GM23338 (cell line): ENCODE measurements at regions not wholly inside any gene's neighbourhood (a gene's known extent, or its start where the extent isn't known, plus 50 kb on each side); places are given as distances from the start of the nearest gene placed in this dataset.

Source experiments
- ATAC-seq: fragments of 200-7000 bp; cut with Tn5 transposase; 3 replicates; pipeline ENCODE4 v1.9.1; 2020
- DNase-seq: peaks from one replicate; pipeline ENCODE4 v3.0.0-alpha.2; 2015; ENCODE audit warnings: low spot score
- H2AFZ ChIP-seq: fragments of 200-600 bp; sonication (generic); 2 replicates; pipeline ENCODE4 v1.8.0; 2016; ENCODE audit warnings: antibody characterized with exemption, mild to moderate bottlenecking, moderate library complexity
- H3F3A ChIP-seq: fragments of 200-600 bp; sonication (generic); replicated peaks from 2 replicates; pipeline ENCODE4 v1.8.0; 2017; ENCODE audit warnings: antibody characterized with exemption, mixed run types, low read depth
- H3K27ac ChIP-seq: fragments of 200-600 bp; sonication (generic); 2 replicates; pipeline ENCODE4 v1.6.1; 2016; ENCODE audit warnings: low read depth
- H3K27me3 ChIP-seq: fragments of 200-600 bp; sonication (generic); 2 replicates; pipeline ENCODE4 v1.8.0; 2016; ENCODE audit warnings: mild to moderate bottlenecking, mixed run types, moderate library complexity; ENCODE audit not compliant: insufficient read depth
- H3K36me3 ChIP-seq: fragments of 200-600 bp; sonication (generic); 2 replicates; pipeline ENCODE4 v1.8.0; 2016; ENCODE audit warnings: mild to moderate bottlenecking; ENCODE audit not compliant: insufficient read depth
- H3K4me1 ChIP-seq: fragments of 200-600 bp; sonication (generic); 2 replicates; pipeline ENCODE4 v1.8.0; 2016; ENCODE audit warnings: mild to moderate bottlenecking, moderate library complexity; ENCODE audit not compliant: insufficient read depth
- H3K4me2 ChIP-seq: fragments of 200-600 bp; sonication (generic); 2 replicates; pipeline ENCODE4 v1.7.1; 2017; ENCODE audit warnings: mixed run types
- H3K4me3 ChIP-seq: fragments of 200-600 bp; sonication (generic); 2 replicates; pipeline ENCODE4 v1.6.1; 2016; ENCODE audit warnings: mixed run types
- H3K79me2 ChIP-seq: fragments of 200-600 bp; sonication (generic); replicated peaks from 2 replicates; pipeline ENCODE4 v1.8.0; 2017; ENCODE audit warnings: mild to moderate bottlenecking; ENCODE audit not compliant: insufficient read depth
- H3K9me2 ChIP-seq: fragments of 200-600 bp; sonication (generic); 2 replicates; pipeline ENCODE4 v1.8.0; 2017; ENCODE audit not compliant: insufficient read depth
- H4K20me1 ChIP-seq: fragments of 200-600 bp; sonication (generic); replicated peaks from 2 replicates; pipeline ENCODE4 v1.8.0; 2017; ENCODE audit warnings: mild to moderate bottlenecking; ENCODE audit not compliant: insufficient read depth
- H3K27ac Mint-ChIP-seq: 2 replicates; pipeline ENCODE4 v1.8.0; 2020; ENCODE audit warnings: inconsistent platforms, mild to moderate bottlenecking, moderate library complexity, mixed read lengths
- H3K27me3 Mint-ChIP-seq: 3 replicates; pipeline ENCODE4 v1.8.0; 2022; ENCODE audit warnings: low read depth, mild to moderate bottlenecking, moderate library complexity, mixed read lengths, inconsistent platforms; ENCODE audit not compliant: insufficient read depth, poor library complexity
- H3K36me3 Mint-ChIP-seq: 3 replicates; pipeline ENCODE4 v1.8.0; 2021; ENCODE audit warnings: low read depth, mild to moderate bottlenecking, inconsistent platforms, moderate library complexity, mixed read lengths
- H3K4me1 Mint-ChIP-seq: 3 replicates; pipeline ENCODE4 v1.8.0; 2020; ENCODE audit warnings: mild to moderate bottlenecking, inconsistent platforms, mixed read lengths
- H3K4me3 Mint-ChIP-seq: 3 replicates; pipeline ENCODE4 v1.8.0; 2021; ENCODE audit warnings: moderate library complexity, mild to moderate bottlenecking, inconsistent platforms, mixed read lengths
- H3K9me3 Mint-ChIP-seq: 3 replicates; pipeline ENCODE4 v1.8.0; 2020; ENCODE audit warnings: moderate library complexity, mild to moderate bottlenecking, inconsistent platforms, mixed read lengths
- CREB1 ChIP-seq: fragments of 250-450 bp; sonication (Bioruptor Pico); IDR thresholded peaks from 2 replicates; pipeline ENCODE4 v1.5.0; 2020; ENCODE audit warnings: low read depth, mild to moderate bottlenecking, moderate library complexity
- ETS1 ChIP-seq: IDR thresholded peaks from 2 replicates; pipeline ENCODE4 v1.6.1; 2016; ENCODE audit warnings: antibody characterized with exemption
- EZH2 ChIP-seq: fragments of 200-600 bp; sonication (generic); IDR thresholded peaks from one replicate; pipeline ENCODE4 v1.8.0; 2017; ENCODE audit warnings: antibody characterized with exemption, mild to moderate bottlenecking, low read depth; ENCODE audit not compliant: unreplicated experiment
- ZNF331 ChIP-seq: fragments of 250-450 bp; sonication (Bioruptor Pico); IDR thresholded peaks from 2 replicates; pipeline ENCODE4 v1.5.0; 2020; ENCODE audit warnings: low read depth, mild to moderate bottlenecking, moderate library complexity
- TF ChIP-seq, protein P1 (sequence below): fragments of 250-450 bp; sonication (Bioruptor Pico); IDR thresholded peaks from 2 replicates; pipeline ENCODE4 v1.5.0; 2020; ENCODE audit warnings: mild to moderate bottlenecking, moderate library complexity

GRCh38 chr3:194261581-194262063 is 89.5 kb downstream of the CPN2 start:
- no peak for TF ChIP-seq CREB1 (CRISPR knock-in tag)
- peak overlapping the region; percentile 63 for H2AFZ ChIP-seq
- no peak overlapping the region for H3K4me2 ChIP-seq
- Mint-ChIP-seq H3K27me3 (peaks cover 4% of the 10 kb centered on the region), H3K27ac (no peak overlapping the region), H3K4me1 (peaks cover 21% of the 10 kb centered on the region; the same call in 2 of the 3 replicates), H3K36me3 (0 out of 3 replicates have a peak, but pooled peaks cover 3% of the 10 kb centered on the region), H3K9me3 (peaks cover 10% of the 10 kb centered on the region; the same call in 2 of the 3 replicates), H3K4me3 (no peak overlapping the region)
- no peaks in the 10 kb centered on the region for H3K27me3 ChIP-seq
- no peaks in the 10 kb centered on the region for H3F3A ChIP-seq
- H3K4me1 ChIP-seq, result no peaks in the 10 kb centered on the region
- DNase-seq (no peak), ATAC-seq (peak; percentile 28; the same call in 2 of the 3 replicates)
- no peak overlapping the region for H3K4me3 ChIP-seq
- no peaks in the 10 kb centered on the region for H3K9me2 ChIP-seq
- H4K20me1 ChIP-seq, result no peaks in the 10 kb centered on the region
- H3K27ac ChIP-seq, result no peak overlapping the region
- H3K36me3 ChIP-seq, result no peaks in the 10 kb centered on the region; the same call in 1 of the 2 replicates
- H3K79me2 ChIP-seq, result no peaks in the 10 kb centered on the region

DNA sequence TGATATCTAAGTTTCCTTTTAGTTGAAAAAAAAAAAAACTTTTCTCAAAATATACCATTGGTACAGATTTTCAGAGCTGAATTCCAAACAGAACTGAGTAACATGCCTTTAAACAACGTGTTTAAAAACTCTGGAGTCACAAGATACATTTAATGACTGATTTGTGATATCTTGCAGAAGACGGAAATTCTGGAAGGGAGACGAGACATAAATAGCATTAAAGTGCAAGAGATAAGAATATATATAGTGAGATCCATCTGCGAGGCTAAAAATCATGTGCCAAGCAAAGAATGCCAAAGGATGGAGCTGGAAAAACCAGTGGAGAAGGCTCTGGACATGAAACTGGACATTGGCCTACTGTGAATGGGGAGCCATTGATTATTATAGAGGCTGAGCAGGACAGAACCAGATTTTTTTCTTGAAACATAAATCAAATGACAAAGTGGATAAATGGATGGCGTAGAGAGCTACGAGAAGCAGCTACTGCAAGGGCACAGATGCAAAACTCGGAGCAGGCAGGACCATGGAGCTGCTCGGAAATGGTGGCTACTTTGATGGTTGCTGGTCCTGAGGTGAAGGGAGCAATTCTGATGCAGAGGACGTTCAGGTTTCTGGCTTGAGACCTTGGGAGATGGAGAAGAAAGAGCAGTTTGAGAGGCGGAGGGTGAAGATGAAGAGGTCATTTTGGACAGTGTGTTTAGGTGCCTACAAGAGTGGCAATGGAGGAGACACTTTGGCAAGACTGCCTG is 88.8 kb downstream of the CPN2 start:
- Mint-ChIP-seq H3K4me3 (no peak overlapping the region), H3K4me1 (peaks cover 22% of the 10 kb centered on the region), H3K36me3 (0 out of 3 replicates have a peak, but pooled peaks cover 3% of the 10 kb centered on the region), H3K27ac (no peak overlapping the region), H3K9me3 (peaks cover 10% of the 10 kb centered on the region; the same call in 2 of the 3 replicates), H3K27me3 (peaks cover 4% of the 10 kb centered on the region)
- no peak overlapping the region for H2AFZ ChIP-seq
- ATAC-seq (no peak), DNase-seq (no peak)
- no peaks in the 10 kb centered on the region for H4K20me1 ChIP-seq
- no peaks in the 10 kb centered on the region for H3K27me3 ChIP-seq
- no peak overlapping the region for H3K4me2 ChIP-seq
- H3K4me1 ChIP-seq, result no peaks in the 10 kb centered on the region
- TF ChIP-seq EZH2 (no peak), ZNF331 (CRISPR knock-in tag) (no peak), ETS1 (no peak)
- TF ChIP-seq, protein P1, sequence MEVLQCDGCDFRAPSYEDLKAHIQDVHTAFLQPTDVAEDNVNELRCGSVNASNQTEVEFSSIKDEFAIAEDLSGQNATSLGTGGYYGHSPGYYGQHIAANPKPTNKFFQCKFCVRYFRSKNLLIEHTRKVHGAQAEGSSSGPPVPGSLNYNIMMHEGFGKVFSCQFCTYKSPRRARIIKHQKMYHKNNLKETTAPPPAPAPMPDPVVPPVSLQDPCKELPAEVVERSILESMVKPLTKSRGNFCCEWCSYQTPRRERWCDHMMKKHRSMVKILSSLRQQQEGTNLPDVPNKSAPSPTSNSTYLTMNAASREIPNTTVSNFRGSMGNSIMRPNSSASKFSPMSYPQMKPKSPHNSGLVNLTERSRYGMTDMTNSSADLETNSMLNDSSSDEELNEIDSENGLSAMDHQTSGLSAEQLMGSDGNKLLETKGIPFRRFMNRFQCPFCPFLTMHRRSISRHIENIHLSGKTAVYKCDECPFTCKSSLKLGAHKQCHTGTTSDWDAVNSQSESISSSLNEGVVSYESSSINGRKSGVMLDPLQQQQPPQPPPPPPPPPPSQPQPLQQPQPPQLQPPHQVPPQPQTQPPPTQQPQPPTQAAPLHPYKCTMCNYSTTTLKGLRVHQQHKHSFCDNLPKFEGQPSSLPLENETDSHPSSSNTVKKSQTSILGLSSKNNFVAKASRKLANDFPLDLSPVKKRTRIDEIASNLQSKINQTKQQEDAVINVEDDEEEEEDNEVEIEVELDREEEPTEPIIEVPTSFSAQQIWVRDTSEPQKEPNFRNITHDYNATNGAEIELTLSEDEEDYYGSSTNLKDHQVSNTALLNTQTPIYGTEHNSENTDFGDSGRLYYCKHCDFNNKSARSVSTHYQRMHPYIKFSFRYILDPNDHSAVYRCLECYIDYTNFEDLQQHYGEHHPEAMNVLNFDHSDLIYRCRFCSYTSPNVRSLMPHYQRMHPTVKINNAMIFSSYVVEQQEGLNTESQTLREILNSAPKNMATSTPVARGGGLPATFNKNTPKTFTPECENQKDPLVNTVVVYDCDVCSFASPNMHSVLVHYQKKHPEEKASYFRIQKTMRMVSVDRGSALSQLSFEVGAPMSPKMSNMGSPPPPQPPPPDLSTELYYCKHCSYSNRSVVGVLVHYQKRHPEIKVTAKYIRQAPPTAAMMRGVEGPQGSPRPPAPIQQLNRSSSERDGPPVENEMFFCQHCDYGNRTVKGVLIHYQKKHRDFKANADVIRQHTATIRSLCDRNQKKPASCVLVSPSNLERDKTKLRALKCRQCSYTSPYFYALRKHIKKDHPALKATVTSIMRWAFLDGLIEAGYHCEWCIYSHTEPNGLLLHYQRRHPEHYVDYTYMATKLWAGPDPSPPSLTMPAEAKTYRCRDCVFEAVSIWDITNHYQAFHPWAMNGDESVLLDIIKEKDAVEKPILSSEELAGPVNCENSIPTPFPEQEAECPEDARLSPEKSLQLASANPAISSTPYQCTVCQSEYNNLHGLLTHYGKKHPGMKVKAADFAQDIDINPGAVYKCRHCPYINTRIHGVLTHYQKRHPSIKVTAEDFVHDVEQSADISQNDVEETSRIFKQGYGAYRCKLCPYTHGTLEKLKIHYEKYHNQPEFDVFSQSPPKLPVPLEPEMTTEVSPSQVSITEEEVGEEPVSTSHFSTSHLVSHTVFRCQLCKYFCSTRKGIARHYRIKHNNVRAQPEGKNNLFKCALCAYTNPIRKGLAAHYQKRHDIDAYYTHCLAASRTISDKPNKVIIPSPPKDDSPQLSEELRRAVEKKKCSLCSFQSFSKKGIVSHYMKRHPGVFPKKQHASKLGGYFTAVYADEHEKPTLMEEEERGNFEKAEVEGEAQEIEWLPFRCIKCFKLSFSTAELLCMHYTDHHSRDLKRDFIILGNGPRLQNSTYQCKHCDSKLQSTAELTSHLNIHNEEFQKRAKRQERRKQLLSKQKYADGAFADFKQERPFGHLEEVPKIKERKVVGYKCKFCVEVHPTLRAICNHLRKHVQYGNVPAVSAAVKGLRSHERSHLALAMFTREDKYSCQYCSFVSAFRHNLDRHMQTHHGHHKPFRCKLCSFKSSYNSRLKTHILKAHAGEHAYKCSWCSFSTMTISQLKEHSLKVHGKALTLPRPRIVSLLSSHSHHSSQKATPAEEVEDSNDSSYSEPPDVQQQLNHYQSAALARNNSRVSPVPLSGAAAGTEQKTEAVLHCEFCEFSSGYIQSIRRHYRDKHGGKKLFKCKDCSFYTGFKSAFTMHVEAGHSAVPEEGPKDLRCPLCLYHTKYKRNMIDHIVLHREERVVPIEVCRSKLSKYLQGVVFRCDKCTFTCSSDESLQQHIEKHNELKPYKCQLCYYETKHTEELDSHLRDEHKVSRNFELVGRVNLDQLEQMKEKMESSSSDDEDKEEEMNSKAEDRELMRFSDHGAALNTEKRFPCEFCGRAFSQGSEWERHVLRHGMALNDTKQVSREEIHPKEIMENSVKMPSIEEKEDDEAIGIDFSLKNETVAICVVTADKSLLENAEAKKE (CRISPR knock-in tag), result no peak
- H3K9me2 ChIP-seq, result no peaks in the 10 kb centered on the region
- H3F3A ChIP-seq, result no peaks in the 10 kb centered on the region
- H3K36me3 ChIP-seq, result no peaks in the 10 kb centered on the region; the same call in 1 of the 2 replicates
- H3K4me3 ChIP-seq, result no peak overlapping the region
- H3K27ac ChIP-seq, result no peak overlapping the region
- no peaks in the 10 kb centered on the region for H3K79me2 ChIP-seq
